ENCODE measurements at regions not wholly inside any gene's neighbourhood (a gene's known extent, or its start where the extent isn't known, plus 50 kb on each side); places are given as distances from the start of the nearest gene placed in this dataset.

DNA sequence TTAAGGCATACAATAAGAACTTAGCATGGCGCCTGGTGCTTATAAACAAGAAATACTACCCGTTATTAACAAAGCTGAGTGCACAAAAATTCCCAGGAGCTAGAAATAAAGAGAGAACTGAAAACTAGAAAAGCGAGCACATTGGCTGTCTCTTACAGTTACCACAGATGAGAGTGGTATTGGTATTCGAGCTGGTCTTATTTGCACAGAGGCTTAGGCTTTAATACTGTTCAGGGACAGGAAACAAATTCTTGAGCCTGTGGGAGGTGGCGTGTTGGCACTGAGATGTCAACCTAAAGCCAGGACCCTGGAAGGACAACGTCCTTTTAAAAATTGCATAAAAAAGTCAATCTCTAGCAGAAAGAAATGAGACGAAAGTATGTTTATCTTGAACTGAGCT is 67.3 kb upstream of the IGFBP2 start:
- no peak for TF ChIP-seq POLR2A (IDR thresholded peaks at IDR 0.05)
- no peak for TF ChIP-seq CTCF (IDR thresholded peaks at IDR 0.05)
- TF ChIP-seq EP300 (IDR thresholded peaks at IDR 0.05; ENCODE audit: low read depth): no peak
- no peak for TF ChIP-seq POLR2AphosphoS5 (IDR thresholded peaks at IDR 0.05)
